HG03025 (cell line): ENCODE measurements at regions not wholly inside any gene's neighbourhood (a gene's known extent, or its start where the extent isn't known, plus 50 kb on each side); places are given as distances from the start of the nearest gene placed in this dataset.

Experiments
- ATAC-seq: cut with Tn5 transposase; IDR thresholded peaks from one replicate; pipeline ENCODE4 v1.9.1; 2021; ENCODE audit warnings: mild to moderate bottlenecking, moderate library complexity; ENCODE audit not compliant: unreplicated experiment, low FRiP score

- ATAC-seq = no peak
These were observed 1311.0 kb upstream of the FAM98A start for GRCh38 chr2:34909992-34910705.

- ATAC-seq = no peak
These were observed 1308.7 kb upstream of the FAM98A start for GRCh38 chr2:34907812-34908211.

- no peak for ATAC-seq
These were observed 1302.6 kb upstream of the FAM98A start for GRCh38 chr2:34901739-34902138.

- ATAC-seq = no peak
These were observed 1300.0 kb upstream of the FAM98A start for GRCh38 chr2:34899079-34899478.

- ATAC-seq = no peak
These were observed 1293.7 kb upstream of the FAM98A start for GRCh38 chr2:34892766-34893165.

- ATAC-seq = no peak
These were observed 1293.2 kb upstream of the FAM98A start for GRCh38 chr2:34892256-34892655.

GRCh38 chr2:34875091-34875745 lies 1276.1 kb upstream of the FAM98A start:
- ATAC-seq = no peak

- ATAC-seq = no peak
These were observed 1254.5 kb upstream of the FAM98A start for GRCh38 chr2:34853646-34854045.

GRCh38 chr2:34851804-34852203 lies 1252.7 kb upstream of the FAM98A start:
- ATAC-seq = no peak

GRCh38 chr2:34849827-34850226 lies 1250.7 kb upstream of the FAM98A start:
- no peak for ATAC-seq

GRCh38 chr2:34848691-34849090 lies 1249.6 kb upstream of the FAM98A start:
- ATAC-seq = no peak

GRCh38 chr2:34848132-34848531 lies 1249.0 kb upstream of the FAM98A start:
- no peak for ATAC-seq

- ATAC-seq = no peak
These were observed 1245.5 kb upstream of the FAM98A start for GRCh38 chr2:34844629-34845028.

GRCh38 chr2:34838408-34838807 lies 1239.3 kb upstream of the FAM98A start:
- ATAC-seq = no peak

- ATAC-seq = no peak
These were observed 1237.3 kb upstream of the FAM98A start for GRCh38 chr2:34836361-34836760.

GRCh38 chr2:34831096-34831495 lies 1232.0 kb upstream of the FAM98A start:
- ATAC-seq = no peak

- no peak for ATAC-seq
These were observed 1229.4 kb upstream of the FAM98A start for GRCh38 chr2:34828481-34828880.

GRCh38 chr2:34827398-34827797 lies 1228.3 kb upstream of the FAM98A start:
- ATAC-seq = no peak

GRCh38 chr2:34825686-34826085 lies 1226.6 kb upstream of the FAM98A start:
- no peak for ATAC-seq

GRCh38 chr2:34822616-34823015 lies 1223.5 kb upstream of the FAM98A start:
- ATAC-seq = no peak

- no peak for ATAC-seq
These were observed 1216.1 kb upstream of the FAM98A start for GRCh38 chr2:34815052-34815741.

GRCh38 chr2:34810456-34810855 lies 1211.4 kb upstream of the FAM98A start:
- ATAC-seq = no peak
